SK-N-SH treated with all-trans-retinoic acid at 6 μM for 48 hours (cell line): ENCODE measurements at regions not wholly inside any gene's neighbourhood (a gene's known extent, or its start where the extent isn't known, plus 50 kb on each side); places are given as distances from the start of the nearest gene placed in this dataset.

Experiments
- CSRNP3 ChIP-seq: fragments of 250-450 bp; sonication (Bioruptor Pico); IDR thresholded peaks from 2 replicates; pipeline ENCODE4 v1.5.1; 2021; ENCODE audit warnings: mild to moderate bottlenecking, moderate library complexity
- TOX ChIP-seq: fragments of 250-450 bp; sonication (Bioruptor Pico); IDR thresholded peaks from 2 replicates; pipeline ENCODE4 v1.8.0; 2021; ENCODE audit warnings: mild to moderate bottlenecking, moderate library complexity, borderline replicate concordance
- ZFP3 ChIP-seq: fragments of 250-450 bp; sonication (Bioruptor Pico); IDR thresholded peaks from 2 replicates; pipeline ENCODE4 v1.5.0; 2020; ENCODE audit warnings: mild to moderate bottlenecking, moderate library complexity
- ZNF8 ChIP-seq: fragments of 450-650 bp; formaldehyde crosslinking; IDR thresholded peaks from 2 replicates; pipeline ENCODE4 v1.5.0; 2020; ENCODE audit warnings: mild to moderate bottlenecking, moderate library complexity
- TF ChIP-seq, protein P1 (sequence below): fragments of 250-450 bp; sonication (Bioruptor Pico); IDR thresholded peaks from 2 replicates; pipeline ENCODE4 v1.5.1; 2020; ENCODE audit warnings: low read depth, mild to moderate bottlenecking, moderate library complexity

DNA sequence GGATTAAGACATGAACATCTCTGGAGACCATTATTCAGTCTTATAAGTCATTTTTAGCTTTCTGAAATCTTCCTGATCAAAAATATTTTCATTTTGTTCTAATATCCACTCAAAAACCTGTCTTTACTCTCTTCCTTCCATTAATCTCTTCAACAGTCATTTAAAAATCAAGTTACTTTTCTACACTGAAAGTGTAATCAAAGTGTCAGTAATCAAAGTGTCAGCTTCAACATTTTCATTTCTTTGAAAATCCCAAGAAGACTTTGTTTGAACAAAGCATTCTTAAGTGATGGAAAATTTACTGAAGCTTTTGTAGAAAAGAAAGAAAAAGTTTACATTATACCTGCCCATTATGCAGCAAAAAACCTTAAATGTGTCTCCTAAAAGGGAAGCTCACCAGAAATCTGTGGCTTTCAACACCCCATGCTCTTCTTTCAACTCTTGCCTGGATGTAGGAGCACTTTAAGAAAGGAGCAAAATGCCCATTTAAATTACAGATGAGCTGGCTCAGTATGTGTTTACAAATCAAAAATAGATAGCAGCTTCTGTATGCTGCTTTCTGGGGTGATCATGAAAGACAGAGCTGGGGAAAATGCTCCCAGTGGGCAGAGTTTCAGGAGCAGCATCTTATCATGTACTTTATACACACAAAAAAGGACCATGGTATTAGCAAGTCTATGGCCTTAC, 260.8 kb upstream of the NCAM2 start:
- TF ChIP-seq, protein P1, sequence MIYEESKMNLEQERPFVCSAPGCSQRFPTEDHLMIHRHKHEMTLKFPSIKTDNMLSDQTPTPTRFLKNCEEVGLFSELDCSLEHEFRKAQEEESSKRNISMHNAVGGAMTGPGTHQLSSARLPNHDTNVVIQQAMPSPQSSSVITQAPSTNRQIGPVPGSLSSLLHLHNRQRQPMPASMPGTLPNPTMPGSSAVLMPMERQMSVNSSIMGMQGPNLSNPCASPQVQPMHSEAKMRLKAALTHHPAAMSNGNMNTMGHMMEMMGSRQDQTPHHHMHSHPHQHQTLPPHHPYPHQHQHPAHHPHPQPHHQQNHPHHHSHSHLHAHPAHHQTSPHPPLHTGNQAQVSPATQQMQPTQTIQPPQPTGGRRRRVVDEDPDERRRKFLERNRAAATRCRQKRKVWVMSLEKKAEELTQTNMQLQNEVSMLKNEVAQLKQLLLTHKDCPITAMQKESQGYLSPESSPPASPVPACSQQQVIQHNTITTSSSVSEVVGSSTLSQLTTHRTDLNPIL (CRISPR knock-in tag) = no peak
- TF ChIP-seq CSRNP3 (CRISPR knock-in tag) (no peak), ZFP3 (CRISPR knock-in tag) (no peak), ZNF8 (CRISPR knock-in tag) (no peak), TOX (CRISPR knock-in tag) (no peak)
